Kasumi-1 (cell line): ENCODE measurements at regions not wholly inside any gene's neighbourhood (a gene's known extent, or its start where the extent isn't known, plus 50 kb on each side); places are given as distances from the start of the nearest gene placed in this dataset.

ENCODE experiments used
- DNase-seq, 2 experiments: peaks; one replicate each; lab custom pipeline; 2025; lab: John Stamatoyannopoulos, UW

DNA sequence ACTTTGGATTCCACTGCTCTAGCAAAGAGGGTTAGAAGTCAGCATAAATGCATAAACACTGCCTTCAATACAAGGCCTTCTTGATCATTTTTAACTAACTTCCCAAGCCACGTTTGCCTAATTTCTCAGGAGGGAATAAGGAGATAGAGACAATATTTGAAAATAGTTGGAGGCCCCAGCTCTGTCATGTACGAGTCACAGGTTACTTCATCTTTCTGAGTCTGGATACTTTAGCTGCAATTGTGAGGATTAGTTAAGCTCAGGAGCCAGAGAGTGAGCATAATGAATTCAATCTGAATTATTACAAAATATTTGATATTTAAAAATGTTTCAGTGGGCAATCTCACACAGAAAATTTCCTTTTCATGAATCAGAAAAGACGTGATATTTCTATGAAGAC lies 298.9 kb downstream of the SHOX2 start:
- no peak for DNase-seq

DNA sequence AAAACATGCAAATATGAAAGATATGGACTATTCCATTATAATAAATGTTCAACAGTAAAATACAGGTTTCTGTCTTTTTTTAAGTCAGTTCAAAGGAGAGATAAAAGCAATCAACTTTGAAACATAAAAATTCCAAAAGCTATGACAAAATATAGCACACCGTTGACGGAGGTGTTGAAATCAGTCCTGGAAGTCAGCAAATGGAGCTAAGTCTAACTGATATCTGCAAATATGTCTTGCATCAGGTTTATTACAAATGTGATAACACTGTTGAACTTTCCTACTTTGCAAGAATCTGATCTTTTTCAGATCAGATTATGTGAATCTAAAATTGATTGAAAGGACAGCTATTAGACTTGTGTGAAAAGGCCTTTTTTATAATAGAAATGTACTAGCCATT lies 300.7 kb downstream of the SHOX2 start:
- DNase-seq, result no peak

DNA sequence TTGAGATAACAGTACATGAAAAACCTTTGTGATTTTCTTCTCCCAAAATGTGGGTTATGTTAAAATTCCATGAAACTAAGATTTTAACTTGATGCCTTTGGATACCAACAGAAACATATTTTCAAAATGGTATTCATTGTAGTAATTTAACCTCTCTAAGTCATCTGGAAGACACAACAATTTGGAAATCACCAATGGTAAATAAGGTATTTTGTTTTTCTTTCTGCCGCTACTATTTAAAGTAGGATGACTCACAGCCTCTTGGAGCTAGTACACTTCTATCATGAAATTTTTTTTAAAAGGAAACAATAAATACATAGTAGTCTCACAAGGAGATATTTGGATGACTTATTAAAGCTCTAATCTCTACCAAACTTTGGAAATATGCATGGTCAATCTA lies 291.6 kb upstream of the VEPH1 start:
- no peak for DNase-seq

DNA sequence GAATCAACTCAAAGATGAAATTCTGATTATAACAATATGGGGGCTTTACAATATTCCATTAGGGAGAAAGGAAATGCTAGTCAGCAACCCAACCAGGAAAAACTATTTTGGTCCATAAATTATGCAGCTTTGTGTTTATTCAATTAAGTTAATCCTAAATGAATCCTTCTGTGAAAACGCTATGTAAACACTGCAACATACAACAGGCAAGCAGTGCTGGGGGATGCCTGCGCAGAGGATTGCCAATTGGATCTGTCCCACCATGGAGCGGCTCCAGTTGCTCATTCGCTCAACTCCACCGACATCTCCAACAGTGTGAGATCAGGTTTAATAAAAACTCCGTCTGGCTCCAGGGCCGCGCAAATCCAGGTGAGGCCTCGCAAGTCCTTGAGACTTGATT lies 290.5 kb upstream of the VEPH1 start:
- DNase-seq, result no peak

DNA sequence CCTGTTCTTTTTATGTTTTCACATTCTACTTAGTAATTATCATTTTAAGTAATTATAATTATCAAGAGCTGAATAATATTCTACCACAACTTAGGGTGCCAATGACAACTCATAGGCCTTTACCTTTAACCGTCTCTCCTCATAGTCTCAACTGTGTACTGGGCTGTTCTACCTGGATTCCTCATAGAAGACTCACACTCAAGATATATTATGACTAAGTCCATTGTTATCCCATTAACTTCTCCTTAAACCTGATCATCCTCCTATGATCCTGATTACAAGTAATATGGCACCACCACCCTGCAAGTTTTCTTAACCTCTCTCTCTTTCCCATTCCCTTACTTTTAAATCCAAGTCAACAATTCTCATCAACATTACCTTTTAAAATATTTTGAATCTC lies 285.9 kb upstream of the VEPH1 start:
- DNase-seq, result no peak

DNA sequence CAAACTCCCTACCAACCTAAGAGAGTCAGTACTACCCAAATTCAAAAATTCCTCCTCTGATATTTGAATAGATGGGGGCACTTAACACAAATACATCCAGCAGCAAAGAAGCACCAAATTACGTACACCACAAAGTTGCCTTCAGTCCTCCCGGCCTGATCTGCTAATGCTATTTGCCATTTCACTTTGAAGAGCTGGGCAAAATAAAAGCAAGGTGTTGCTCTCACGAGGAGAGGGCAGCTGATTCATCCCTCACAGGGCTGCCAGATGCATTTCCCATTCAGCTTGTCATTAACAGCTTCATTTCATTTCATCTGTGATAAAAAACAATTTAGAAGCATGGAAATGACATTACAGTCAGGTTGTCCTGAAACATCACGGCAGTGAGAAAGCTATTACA lies 283.4 kb upstream of the VEPH1 start:
- no peak for DNase-seq

DNA sequence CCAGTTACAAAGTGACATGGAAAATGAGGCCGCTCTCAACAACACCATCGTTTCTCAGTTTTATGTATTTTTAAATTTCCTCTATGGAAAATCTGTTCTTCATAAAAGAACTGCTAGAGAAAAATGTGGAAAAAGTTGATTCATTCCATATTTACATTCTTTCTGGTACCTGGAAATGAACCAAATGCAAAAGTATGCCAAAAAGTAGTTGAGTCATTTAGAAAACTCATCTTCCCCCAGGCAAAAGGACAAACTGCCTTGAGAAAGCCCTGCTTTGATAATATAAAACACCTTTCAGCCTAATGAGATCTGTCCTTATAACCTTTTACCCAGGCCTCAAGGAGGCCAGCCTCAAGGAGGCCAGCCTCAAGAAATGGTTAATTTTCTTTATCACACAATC lies 283.0 kb upstream of the VEPH1 start:
- DNase-seq, result no peak

DNA sequence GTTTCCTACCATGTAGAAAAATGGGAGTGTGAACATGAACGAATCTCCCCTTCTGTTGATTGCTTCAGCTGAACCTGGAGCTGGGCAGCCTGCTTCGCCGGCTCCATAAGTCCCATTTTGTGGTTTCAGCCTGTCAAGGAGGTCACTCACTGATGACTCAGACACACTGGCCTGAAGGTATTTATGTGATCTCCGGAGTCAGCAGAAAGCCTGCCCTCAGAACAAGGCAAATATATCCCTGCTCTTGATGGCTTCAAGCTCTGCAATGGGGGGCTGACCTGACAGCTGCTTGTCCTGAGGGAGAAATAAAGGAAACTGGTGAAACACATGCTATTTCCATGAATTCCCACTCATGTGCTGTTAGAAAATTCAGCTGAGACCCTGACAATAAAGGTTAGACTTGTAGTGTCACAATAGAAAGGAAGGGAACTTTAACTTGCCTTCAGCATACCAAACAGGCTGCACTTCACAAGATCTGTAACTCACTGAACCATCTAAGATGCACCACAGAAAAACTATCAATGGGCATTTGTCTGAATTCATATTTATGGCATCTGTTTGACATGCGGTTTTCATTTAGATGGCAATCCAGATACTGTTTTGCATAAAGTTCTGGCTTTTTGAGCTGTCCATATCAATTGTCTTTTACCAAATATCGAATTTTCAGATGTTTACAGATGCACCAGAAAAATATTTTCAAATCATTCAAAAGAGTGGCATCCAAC lies 282.0 kb upstream of the VEPH1 start:
- no peak for DNase-seq

DNA sequence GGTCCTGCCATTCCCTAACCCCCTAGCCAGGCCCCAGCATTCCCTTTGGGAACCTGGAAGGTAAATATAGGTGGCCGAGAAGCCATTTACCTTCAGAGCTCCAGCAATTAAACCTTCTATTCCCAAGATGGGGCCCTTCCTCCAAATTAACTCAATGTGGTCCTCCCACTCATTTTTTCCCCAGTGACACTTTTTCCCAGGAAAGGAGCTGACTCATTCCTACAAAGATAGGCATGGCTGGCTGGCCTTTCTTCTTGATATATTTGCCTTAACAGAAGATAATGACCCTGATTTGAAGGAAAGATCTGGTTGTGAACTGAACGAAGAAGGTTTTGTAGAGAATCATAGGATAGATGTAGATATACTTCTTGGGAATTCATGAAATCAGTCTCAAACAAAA lies 279.0 kb upstream of the VEPH1 start:
- no peak for DNase-seq

DNA sequence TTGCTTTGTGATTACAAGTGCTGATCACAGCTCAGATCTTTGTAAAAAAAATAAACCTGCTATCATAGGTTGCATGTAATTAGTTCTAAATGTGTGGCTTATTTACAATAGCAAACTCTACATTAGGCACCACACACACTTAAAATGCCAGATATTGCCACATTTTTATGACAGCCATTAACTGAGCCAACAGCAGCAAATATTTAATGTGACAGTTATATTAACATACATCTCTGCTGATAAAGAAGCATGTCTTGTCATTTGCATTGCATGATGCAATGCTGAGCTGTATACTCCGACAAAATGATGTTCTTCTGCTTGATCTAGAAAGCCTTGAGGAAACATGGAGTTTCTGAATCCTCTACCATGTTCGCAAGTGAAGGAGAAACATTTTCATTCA lies 273.6 kb upstream of the VEPH1 start:
- DNase-seq, result no peak

DNA sequence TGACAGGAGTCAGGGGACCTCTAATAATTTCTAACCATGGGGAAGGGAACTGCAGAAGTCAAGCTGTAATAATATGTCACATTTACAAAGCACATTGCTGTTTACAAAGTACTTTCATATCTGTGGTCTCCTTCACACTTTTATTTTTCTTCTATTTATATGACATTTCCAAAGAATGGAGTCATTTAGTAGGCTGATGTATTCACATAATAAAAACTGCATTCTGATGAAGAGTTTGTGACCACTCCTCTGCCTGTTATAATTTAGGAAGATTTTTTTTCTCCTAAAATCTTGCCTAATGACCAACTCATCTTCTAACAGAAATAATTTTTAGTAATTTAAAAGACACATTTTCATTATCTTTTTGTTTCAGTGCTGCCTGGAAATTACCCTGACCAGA lies 272.2 kb upstream of the VEPH1 start:
- no peak for DNase-seq

DNA sequence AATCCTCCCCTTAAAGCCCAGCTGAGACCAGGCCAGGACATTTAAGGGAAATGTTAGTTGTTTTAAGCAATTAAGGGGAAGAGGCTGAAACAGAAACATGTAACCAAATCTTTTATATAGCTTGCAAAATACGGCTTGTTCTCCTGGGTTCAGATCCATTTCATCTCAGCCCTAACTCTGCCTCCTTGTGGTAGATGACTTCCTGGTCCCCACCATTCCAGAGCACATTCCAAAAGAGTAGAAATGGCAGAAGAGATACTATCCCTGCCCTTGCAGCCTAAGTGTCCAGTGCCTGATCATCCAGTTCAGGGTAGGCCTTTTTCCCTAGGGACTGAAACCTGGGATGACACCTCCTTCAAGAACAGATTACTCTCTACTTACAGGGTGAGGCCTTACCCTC lies 266.2 kb upstream of the VEPH1 start:
- no peak for DNase-seq

DNA sequence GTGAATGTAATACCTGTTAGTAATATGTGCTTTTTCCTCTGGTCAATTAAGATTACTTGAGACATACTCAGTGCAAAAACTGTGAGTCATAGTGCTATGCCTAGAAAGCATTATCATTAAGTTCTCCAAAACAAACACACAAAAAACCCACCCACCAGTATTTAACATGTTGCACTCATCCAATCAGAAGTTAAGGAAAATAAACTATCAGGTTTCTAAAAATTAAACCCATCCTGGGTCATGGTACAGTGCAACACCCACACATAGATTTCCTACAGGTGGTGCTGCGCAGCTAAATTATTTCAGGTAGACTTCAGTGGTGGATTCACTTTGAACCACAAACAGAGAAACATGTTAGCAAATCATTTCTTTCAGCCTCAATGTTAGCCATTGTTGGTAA lies 264.4 kb upstream of the VEPH1 start:
- DNase-seq, result no peak

DNA sequence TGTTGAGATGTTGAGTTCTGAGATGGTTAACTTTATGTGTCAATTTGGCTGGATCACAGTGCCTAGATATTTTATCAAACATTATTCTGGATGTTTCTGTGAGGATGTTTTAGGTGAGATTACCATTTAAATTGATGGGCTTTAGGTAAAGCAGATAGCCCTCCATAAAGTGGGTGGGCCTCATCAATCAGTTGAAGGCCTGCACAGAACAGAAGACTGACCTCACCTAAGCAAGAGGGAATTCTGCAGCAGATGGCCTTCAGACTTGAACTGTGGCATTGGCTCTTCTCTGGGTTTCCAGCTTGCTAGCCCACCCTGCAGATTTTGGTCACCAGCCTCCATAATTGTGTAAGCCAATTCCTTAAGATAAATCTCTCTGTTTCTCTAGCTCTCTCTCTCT lies 260.4 kb upstream of the VEPH1 start:
- DNase-seq, result no peak

DNA sequence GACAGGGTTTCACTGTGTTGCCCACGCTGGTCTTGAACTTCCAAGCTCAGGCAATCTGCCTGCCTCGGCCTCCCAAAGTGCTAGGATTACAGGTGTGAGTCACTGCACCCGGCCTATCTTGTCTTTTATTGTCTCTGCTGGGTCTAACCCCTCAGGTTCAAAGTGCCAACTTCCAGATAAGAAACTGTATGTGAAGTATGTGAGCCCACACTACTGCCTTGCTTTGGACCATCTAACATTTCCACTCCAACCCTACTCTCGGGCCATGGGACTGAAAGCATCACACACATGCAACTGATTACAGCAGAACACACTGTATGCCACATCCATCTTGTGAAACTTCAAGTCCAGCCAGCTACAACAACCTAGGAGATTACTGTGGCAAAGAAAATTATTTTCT lies 256.1 kb upstream of the VEPH1 start:
- no peak for DNase-seq

DNA sequence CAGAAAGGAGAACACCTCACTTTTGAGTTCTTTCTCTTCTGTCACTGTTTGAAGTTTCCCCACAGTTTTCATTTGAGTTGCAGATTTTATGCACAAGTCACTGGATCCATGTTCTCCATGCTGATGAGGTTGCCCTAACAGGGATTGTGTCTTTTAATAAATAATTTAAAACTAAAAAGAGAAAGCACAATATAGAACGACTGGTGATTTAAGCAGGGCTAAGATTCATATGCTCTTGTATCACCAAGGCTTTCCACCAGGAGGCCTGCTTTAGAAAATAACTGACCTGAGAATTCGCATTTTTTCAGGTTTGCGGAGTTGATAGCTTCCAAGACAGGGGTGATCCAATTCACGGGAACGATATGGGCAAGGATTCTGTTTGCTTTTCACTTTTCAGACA lies 252.0 kb upstream of the VEPH1 start:
- no peak for DNase-seq

DNA sequence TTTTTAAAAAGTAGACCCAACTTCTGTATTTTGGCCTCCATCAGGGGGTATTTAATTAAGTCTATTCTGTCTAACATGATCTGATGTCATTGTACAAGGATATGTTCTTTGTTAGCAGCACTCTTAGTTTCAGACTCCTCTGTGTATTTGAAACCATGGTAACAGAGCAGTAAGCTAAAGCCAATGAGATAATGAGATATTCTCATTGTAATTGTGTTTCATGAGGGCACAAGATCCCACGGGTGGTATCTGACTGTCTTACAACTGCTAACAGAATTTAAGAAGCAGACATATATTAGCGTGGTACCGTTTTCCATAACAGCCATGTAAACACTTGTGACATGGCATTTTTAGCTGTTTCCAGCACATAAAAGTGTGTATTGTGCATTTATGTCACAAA lies 251.2 kb upstream of the VEPH1 start:
- no peak for DNase-seq

DNA sequence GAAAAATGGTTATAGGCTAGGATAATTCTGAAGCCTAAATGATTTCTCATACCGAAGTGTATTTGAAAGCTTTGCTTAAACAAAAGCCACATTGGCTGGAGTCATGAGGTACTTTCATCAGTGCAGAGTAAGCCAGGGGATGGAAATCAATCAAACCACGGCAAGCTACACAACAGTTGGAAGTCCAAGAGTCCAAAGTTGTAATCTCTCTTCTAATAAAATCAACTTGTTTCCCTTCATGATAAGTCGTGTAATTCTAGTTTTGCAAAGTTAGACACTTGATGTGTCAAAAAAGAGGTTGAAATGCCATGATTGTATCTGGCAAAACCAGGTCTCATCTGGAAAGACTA lies 250.5 kb upstream of the VEPH1 start:
- no peak for DNase-seq

DNA sequence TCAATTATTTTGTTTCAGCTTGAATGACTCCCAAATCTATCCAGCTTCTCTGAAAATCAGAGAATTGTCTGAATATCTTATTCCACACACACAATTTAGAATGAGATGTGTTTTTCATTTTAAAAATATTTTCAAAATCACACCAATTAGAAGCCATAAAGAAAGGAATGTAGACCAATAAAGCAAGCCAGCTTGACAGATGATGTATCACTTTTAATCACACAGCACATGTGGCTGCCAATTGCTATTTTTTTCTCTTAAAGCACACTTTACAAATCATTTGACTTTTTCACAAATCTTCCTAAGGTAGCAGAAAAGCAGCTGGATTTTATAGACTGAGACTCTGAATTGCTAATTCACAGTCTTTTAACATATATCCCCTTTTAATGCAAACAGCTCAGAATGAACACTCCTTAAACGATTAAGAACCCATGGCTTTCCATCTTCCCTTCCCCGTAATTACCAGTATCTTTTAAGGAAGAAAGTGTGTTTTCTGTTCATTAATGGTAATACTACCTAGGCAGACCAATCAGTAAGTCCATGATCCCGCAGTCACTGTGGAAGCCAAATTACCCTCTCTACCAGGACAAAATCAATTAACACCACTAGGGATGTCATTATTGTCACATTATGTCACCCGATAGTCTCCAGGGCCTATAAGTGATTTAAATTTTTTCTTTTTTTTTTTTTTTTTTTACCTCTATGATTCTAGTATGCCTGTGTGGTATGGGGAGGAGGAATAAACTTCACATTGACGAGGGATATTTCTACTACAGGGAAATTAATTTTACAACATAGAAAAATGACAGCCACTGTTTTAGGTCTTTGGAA lies 250.0 kb upstream of the VEPH1 start:
- no peak for DNase-seq

DNA sequence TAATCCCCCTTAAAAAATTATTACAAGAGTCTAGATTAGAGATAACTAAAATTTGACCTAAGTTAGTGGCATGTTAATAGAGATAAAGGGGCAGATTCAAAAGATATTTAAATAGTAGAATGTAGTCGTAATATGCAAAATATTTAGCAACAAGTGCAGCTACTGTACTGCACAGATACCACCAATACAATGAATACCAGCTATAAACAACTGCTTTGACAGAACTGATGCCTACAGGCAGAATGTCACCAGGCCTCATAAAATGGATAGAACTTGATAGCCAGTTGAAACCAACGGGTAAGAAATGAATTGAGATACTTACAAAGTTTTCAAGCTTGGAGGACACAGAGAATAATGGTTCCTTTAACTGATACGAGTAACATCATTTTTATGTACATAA lies 249.3 kb upstream of the VEPH1 start:
- no peak for DNase-seq

DNA sequence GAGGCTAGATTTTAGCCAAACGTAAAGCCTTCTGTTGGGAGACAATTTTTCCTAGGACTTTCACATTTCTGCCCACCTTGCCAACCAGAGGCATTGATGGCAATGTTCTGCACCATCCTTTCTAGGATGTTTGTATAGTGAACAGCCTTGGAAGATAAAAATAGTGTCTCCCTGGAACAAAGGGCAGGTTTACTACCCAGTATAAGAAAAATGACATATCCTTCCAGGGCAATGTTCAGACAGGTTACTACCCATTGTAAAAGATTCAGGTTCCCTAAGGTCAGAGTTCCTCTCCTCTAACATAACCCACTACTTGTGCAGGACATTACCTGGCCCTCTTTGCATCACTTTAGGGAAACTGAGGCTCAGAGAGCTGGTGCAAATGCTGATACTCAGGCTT lies 248.2 kb upstream of the VEPH1 start:
- DNase-seq, result no peak

DNA sequence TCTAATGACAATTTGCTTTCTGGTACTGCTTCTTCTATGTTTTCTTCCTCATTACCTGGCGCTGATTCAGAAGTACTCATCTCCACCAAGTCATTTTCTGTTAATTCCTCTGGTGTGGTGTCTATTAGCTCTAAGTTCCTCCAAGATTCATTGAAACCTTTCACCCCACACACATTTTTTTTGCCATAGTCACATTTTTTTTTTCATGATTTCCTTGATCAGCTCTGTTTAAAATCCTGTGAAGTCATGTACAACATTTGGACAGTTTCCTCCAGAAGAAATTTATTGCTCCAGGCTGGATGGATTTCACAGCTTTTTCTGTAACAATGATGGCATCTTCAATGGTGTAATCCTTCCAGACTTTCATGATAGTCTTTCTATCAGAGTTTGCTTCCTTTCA lies 243.2 kb upstream of the VEPH1 start:
- DNase-seq, result no peak

DNA sequence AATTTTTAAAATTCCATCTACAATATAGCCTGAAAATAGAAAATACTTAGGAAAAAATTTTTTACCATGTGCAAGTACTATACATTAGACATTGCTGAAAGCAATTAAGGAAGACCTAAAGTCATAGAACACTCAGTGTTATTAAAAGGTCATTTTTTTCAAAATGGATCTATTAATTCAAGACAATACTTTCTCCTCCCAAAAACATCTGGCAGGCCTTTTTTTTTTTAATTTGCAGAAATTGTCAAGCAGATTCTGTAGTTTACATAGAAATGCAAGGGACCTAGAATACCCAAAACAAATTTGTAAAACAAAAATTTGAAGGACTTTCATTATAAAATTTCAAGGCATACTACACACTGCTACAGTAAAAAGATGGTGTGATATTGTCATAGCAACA lies 238.4 kb upstream of the VEPH1 start:
- DNase-seq, result no peak

DNA sequence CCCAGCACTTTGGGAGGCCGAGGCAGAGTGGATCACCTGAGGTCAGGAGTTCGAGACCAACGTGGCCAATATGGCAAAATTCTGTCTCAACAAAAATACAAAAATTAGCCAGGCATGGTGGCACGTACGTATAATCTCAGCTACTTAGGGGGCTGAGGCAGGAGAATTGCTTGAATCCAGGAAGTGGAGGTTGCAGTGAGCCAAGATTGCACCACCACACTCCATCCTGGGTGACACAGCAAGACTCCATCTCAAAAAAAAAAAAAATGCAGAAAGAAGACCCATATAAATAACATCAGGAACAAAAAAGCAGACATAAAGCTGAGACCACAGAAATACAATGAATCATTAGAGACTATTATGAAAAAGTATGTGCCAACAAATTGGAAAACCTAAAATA lies 235.2 kb upstream of the VEPH1 start:
- no peak for DNase-seq
